ENCODE measurements at regions not wholly inside any gene's neighbourhood (a gene's known extent, or its start where the extent isn't known, plus 50 kb on each side); places are given as distances from the start of the nearest gene placed in this dataset.

DNA sequence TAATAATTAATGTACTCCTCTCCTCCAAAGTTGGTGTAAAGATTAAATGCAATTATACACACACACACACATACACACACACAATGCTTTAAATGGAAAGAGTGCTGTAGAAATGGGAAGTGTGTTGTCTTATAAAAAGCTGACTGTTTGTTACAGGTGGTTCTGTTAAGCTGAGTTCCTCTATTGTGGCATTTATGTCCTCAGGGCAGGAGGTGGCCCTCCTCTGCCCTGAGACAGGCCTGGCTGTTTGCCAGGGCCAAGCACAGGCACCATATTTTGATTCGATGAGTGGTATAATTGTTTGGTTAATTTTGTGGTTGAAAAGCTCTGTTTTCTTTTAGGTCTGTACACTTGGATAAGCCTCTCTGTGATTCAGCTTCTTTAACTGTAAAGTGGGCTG lies 573.9 kb downstream of the KIF4B start:
- no peak for ATAC-seq
- no TSS peak for BruUV-seq (replicated peaks)
- H3K27ac ChIP-seq (ENCODE audit: low read length): no peak overlapping the region
- no peak for TF ChIP-seq TCF7L2 (IDR thresholded peaks at IDR 0.05; ENCODE audit: low read depth, low read length)
- TF ChIP-seq, protein P1, sequence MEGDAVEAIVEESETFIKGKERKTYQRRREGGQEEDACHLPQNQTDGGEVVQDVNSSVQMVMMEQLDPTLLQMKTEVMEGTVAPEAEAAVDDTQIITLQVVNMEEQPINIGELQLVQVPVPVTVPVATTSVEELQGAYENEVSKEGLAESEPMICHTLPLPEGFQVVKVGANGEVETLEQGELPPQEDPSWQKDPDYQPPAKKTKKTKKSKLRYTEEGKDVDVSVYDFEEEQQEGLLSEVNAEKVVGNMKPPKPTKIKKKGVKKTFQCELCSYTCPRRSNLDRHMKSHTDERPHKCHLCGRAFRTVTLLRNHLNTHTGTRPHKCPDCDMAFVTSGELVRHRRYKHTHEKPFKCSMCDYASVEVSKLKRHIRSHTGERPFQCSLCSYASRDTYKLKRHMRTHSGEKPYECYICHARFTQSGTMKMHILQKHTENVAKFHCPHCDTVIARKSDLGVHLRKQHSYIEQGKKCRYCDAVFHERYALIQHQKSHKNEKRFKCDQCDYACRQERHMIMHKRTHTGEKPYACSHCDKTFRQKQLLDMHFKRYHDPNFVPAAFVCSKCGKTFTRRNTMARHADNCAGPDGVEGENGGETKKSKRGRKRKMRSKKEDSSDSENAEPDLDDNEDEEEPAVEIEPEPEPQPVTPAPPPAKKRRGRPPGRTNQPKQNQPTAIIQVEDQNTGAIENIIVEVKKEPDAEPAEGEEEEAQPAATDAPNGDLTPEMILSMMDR (IDR thresholded peaks at IDR 0.05): no peak
- TF ChIP-seq SIN3A (IDR thresholded peaks at IDR 0.05; ENCODE audit: borderline replicate concordance, insufficient read depth, low read depth, low read length): no peak
- TF ChIP-seq, protein P2, sequence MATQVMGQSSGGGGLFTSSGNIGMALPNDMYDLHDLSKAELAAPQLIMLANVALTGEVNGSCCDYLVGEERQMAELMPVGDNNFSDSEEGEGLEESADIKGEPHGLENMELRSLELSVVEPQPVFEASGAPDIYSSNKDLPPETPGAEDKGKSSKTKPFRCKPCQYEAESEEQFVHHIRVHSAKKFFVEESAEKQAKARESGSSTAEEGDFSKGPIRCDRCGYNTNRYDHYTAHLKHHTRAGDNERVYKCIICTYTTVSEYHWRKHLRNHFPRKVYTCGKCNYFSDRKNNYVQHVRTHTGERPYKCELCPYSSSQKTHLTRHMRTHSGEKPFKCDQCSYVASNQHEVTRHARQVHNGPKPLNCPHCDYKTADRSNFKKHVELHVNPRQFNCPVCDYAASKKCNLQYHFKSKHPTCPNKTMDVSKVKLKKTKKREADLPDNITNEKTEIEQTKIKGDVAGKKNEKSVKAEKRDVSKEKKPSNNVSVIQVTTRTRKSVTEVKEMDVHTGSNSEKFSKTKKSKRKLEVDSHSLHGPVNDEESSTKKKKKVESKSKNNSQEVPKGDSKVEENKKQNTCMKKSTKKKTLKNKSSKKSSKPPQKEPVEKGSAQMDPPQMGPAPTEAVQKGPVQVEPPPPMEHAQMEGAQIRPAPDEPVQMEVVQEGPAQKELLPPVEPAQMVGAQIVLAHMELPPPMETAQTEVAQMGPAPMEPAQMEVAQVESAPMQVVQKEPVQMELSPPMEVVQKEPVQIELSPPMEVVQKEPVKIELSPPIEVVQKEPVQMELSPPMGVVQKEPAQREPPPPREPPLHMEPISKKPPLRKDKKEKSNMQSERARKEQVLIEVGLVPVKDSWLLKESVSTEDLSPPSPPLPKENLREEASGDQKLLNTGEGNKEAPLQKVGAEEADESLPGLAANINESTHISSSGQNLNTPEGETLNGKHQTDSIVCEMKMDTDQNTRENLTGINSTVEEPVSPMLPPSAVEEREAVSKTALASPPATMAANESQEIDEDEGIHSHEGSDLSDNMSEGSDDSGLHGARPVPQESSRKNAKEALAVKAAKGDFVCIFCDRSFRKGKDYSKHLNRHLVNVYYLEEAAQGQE (IDR thresholded peaks at IDR 0.05; ENCODE audit: insufficient read depth in 1 of 2, low read depth in 2 of 2, low read length in 1 of 2): no peak
- TF ChIP-seq POLR2AphosphoS5 (IDR thresholded peaks at IDR 0.05; ENCODE audit: low read depth, low read length): no peak
- intact Hi-C loops (cut with micrococcal nuclease; ENCODE audit: unreplicated experiment) (no loop called here), in situ Hi-C loops (cut with HindIII; ENCODE audit: low pct_unique_long_range_greater_than_20kb, low sequenced_read_pairs) (no loop called here)
- ChIA-PET CTCF (no interaction called here), POLR2A (no interaction called here)
- H3K4me3 ChIP-seq (ENCODE audit: low read depth in 2 of 2, low read length in 2 of 2): no peak overlapping the region
- no peak for DNase-seq (ENCODE audit: low read depth, low spot score)
- H3K27me3 ChIP-seq (ENCODE audit: control insufficient read depth, insufficient read depth, low read length): no peaks in the 10 kb centered on the region
- no peaks in the 10 kb centered on the region for H3K9me3 ChIP-seq (ENCODE audit: control insufficient read depth, insufficient read depth, low read depth, low read length)
- no peaks in the 10 kb centered on the region for H3K36me3 ChIP-seq (ENCODE audit: control insufficient read depth, insufficient read depth, low read length)
- no peaks in the 10 kb centered on the region for H3K4me1 ChIP-seq (ENCODE audit: control insufficient read depth, insufficient read depth, low read length)

DNA sequence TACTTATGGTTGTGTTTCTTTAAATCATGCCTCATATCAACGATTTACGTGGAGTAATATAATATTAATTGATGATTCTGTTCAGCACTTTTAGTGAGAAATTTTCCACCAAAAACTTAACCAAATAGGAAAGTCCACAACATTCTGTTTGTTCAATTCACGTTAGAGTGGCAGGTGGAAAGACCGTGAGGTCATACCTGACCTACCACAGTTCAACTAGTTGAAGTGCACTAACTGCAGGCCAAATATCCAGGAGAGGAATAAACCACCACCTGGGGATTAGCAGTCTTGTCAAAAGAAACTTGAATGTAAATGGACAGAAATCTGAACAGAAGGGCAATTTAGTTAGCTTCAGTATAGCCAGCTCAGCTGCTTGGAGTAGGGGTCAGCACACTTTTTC lies 577.7 kb downstream of the KIF4B start:
- Histone ChIP-seq H3K36me3 (ENCODE audit: control insufficient read depth, insufficient read depth, low read length) (no peaks in the 10 kb centered on the region), H3K27ac (ENCODE audit: low read length) (no peak overlapping the region), H3K4me1 (ENCODE audit: control insufficient read depth, insufficient read depth, low read length) (no peaks in the 10 kb centered on the region), H3K4me3 (ENCODE audit: low read depth in 2 of 2, low read length in 2 of 2) (no peak overlapping the region), H3K27me3 (ENCODE audit: control insufficient read depth, insufficient read depth, low read length) (no peaks in the 10 kb centered on the region), H3K9me3 (ENCODE audit: control insufficient read depth, insufficient read depth, low read depth, low read length) (no peaks in the 10 kb centered on the region)
- no peak for ATAC-seq
- DNase-seq (ENCODE audit: low read depth, low spot score): no peak
- in situ Hi-C loops (cut with HindIII; ENCODE audit: low pct_unique_long_range_greater_than_20kb, low sequenced_read_pairs): no loop called here
- ChIA-PET CTCF (no interaction called here), POLR2A (no interaction called here)
- no TSS peak for BruUV-seq (replicated peaks)
- TF ChIP-seq, protein P1 (IDR thresholded peaks at IDR 0.05): no peak
- TF ChIP-seq, protein P2 (IDR thresholded peaks at IDR 0.05; ENCODE audit: insufficient read depth in 1 of 2, low read depth in 2 of 2, low read length in 1 of 2): no peak
- TF ChIP-seq TCF7L2 (IDR thresholded peaks at IDR 0.05; ENCODE audit: low read depth, low read length) (no peak), POLR2AphosphoS5 (IDR thresholded peaks at IDR 0.05; ENCODE audit: low read depth, low read length) (no peak), SIN3A (IDR thresholded peaks at IDR 0.05; ENCODE audit: borderline replicate concordance, insufficient read depth, low read depth, low read length) (no peak)
- intact Hi-C loops (cut with micrococcal nuclease; ENCODE audit: unreplicated experiment): no loop called here
